ENCODE measurements at regions not wholly inside any gene's neighbourhood (a gene's known extent, or its start where the extent isn't known, plus 50 kb on each side); places are given as distances from the start of the nearest gene placed in this dataset.
A peak's percentile ranks its signal among the peaks of the same experiment; 100 is the strongest.

DNA sequence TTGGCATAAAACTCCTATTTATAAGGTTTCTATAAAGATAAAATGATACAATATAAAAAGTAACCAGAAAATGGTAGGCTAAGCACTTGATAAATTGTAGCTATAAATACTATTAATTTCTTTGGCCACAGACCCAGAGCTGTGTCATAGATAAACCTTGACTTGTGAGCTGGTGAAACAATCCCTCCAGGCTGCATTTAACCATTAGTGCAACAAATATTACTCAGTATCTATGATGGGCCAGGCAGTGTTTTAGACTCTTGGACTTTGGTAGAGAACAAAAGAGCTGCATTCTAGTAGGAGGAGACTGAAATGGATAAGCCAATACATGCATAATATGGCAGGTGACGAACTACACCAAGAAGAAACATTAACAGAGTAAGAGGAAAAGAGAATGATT, 178.1 kb downstream of the BTG1 start:
- Histone ChIP-seq H3K4me3 (no peak overlapping the region), H3K4me1 (no peaks in the 10 kb centered on the region), H3K9me3 (no peaks in the 10 kb centered on the region), H3K27ac (no peak overlapping the region), H3K27me3 (no peaks in the 10 kb centered on the region), H3K36me3 (no peaks in the 10 kb centered on the region)
- no peak for DNase-seq
- no peak for TF ChIP-seq POLR2A (IDR thresholded peaks at IDR 0.05)
- TF ChIP-seq, protein P1, sequence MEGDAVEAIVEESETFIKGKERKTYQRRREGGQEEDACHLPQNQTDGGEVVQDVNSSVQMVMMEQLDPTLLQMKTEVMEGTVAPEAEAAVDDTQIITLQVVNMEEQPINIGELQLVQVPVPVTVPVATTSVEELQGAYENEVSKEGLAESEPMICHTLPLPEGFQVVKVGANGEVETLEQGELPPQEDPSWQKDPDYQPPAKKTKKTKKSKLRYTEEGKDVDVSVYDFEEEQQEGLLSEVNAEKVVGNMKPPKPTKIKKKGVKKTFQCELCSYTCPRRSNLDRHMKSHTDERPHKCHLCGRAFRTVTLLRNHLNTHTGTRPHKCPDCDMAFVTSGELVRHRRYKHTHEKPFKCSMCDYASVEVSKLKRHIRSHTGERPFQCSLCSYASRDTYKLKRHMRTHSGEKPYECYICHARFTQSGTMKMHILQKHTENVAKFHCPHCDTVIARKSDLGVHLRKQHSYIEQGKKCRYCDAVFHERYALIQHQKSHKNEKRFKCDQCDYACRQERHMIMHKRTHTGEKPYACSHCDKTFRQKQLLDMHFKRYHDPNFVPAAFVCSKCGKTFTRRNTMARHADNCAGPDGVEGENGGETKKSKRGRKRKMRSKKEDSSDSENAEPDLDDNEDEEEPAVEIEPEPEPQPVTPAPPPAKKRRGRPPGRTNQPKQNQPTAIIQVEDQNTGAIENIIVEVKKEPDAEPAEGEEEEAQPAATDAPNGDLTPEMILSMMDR (IDR thresholded peaks at IDR 0.05) = no peak
- intact Hi-C loops (cut with DNase I; ENCODE audit: low total_unique reads) = no loop called here

GRCh38 chr12:91965781-91966180, 179.9 kb downstream of the BTG1 start:
- intact Hi-C loops (cut with DNase I; ENCODE audit: low total_unique reads) = no loop called here
- Histone ChIP-seq H3K27me3 (no peaks in the 10 kb centered on the region), H3K4me1 (no peaks in the 10 kb centered on the region), H3K9me3 (no peaks in the 10 kb centered on the region), H3K36me3 (no peaks in the 10 kb centered on the region), H3K27ac (peak overlapping the region; percentile 4 to 13), H3K4me3 (no peak overlapping the region)
- no peak for DNase-seq
- no peak for TF ChIP-seq POLR2A (IDR thresholded peaks at IDR 0.05)
- TF ChIP-seq, protein P1 (IDR thresholded peaks at IDR 0.05) = no peak

DNA sequence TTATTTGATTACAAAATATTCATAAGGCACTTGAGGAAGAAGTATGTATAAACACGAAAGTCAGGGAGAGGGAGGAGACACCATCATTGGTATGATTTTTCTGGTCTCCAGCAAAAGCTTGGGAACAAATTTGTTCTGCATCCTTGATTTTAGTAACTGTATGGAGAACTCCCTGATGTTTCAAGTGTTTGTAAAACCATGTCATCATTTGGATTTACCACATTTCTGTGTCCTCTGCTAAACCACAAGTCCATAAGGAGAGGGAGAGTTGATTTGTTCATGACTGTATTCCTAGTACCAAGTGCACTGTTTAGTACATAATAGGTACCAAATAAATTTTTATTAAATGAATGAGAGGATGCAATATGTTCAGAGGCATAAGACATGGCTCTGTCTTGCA, 181.1 kb downstream of the BTG1 start:
- intact Hi-C loops (cut with DNase I; ENCODE audit: low total_unique reads) = no loop called here
- Histone ChIP-seq H3K4me3 (no peak overlapping the region), H3K27ac (no peak overlapping the region), H3K9me3 (no peaks in the 10 kb centered on the region), H3K36me3 (no peaks in the 10 kb centered on the region), H3K4me1 (no peaks in the 10 kb centered on the region), H3K27me3 (no peaks in the 10 kb centered on the region)
- TF ChIP-seq, protein P1 (IDR thresholded peaks at IDR 0.05) = no peak
- no peak for TF ChIP-seq POLR2A (IDR thresholded peaks at IDR 0.05)
- no peak for DNase-seq

GRCh38 chr12:91959220-91959619, 186.4 kb downstream of the BTG1 start:
- Histone ChIP-seq H3K36me3 (no peaks in the 10 kb centered on the region), H3K27me3 (no peaks in the 10 kb centered on the region), H3K4me1 (no peaks in the 10 kb centered on the region), H3K9me3 (no peaks in the 10 kb centered on the region), H3K4me3 (no peak overlapping the region), H3K27ac (no peak overlapping the region)
- DNase-seq = no peak
- intact Hi-C loops (cut with DNase I; ENCODE audit: low total_unique reads) = no loop called here
- TF ChIP-seq, protein P1 (IDR thresholded peaks at IDR 0.05) = no peak
- no peak for TF ChIP-seq POLR2A (IDR thresholded peaks at IDR 0.05)

DNA sequence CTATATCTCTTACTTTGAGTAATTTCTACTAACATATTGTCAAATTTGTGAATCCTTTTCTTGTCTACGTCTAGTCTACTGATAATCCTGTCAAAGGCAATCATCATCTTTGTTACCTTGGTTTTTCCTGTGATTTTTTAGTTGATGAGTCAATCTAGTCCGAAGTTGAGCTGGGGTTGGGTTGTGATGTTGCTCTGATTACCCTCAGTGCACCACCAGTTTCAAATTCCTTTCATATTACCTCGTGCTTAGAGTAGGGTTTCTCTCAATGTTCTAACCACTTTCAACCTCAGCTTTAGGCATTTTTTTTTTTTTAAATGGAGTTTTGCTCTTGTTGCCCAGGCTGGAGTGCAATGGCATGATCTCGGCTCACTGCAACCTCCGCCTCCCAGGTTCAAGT, 186.8 kb downstream of the BTG1 start:
- Histone ChIP-seq H3K4me3 (no peak overlapping the region), H3K4me1 (no peaks in the 10 kb centered on the region), H3K9me3 (no peaks in the 10 kb centered on the region), H3K27ac (no peak overlapping the region), H3K36me3 (no peaks in the 10 kb centered on the region), H3K27me3 (no peaks in the 10 kb centered on the region)
- no peak for TF ChIP-seq POLR2A (IDR thresholded peaks at IDR 0.05)
- TF ChIP-seq, protein P1 (IDR thresholded peaks at IDR 0.05) = no peak
- intact Hi-C loops (cut with DNase I; ENCODE audit: low total_unique reads) = no loop called here
- DNase-seq = no peak

Data from uterus (tissue), 3 donors.